NCI-H1694 (cell line): ENCODE measurements at regions not wholly inside any gene's neighbourhood (a gene's known extent, or its start where the extent isn't known, plus 50 kb on each side); places are given as distances from the start of the nearest gene placed in this dataset.
"Not testable (repeated sequence)": the region's sequence is repeated elsewhere in the genome, so short reads cannot be mapped to it uniquely, and the experiment has no call there.

Source experiments
- DNase-seq: peaks from one replicate; lab custom pipeline; 2025; lab: John Stamatoyannopoulos, UW

DNA sequence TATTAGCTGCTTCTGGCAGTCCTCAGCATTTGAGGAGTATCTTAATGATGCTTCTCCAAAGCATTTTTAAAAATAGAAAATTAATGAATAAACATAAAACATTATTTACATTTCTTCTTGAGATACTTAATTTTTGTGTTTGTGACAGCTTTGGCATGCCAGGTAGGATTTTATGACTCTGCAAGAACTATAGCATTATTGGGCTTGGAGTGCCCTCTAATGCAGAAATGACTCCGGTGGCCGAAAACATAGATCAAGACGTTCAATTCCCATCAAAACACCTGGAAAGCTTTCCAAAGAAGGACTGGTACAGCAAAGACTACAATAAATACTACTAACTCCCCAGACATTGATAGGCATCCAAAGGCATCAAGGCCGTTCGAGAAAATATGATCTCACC is 366.4 kb upstream of the CXADR start:
- no peak for DNase-seq

DNA sequence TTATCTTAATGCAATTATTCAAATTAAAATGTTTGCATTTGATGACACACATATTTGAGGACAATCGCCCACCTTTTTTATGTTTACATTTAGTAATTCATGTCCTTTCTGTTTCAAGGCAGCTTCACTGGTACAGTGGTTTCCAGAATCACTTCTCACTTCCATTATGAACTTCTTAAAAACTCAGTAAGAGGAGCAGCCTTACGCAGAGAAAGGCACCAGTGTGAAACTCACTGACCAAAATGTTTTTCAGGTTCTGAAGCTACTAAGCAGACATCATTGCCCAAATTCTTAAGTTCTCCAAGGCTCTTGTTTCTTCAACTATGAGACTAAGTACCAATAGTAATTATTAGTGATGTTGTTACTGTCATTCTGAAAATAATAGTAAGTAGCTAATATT is 353.1 kb upstream of the CXADR start:
- DNase-seq: no peak

DNA sequence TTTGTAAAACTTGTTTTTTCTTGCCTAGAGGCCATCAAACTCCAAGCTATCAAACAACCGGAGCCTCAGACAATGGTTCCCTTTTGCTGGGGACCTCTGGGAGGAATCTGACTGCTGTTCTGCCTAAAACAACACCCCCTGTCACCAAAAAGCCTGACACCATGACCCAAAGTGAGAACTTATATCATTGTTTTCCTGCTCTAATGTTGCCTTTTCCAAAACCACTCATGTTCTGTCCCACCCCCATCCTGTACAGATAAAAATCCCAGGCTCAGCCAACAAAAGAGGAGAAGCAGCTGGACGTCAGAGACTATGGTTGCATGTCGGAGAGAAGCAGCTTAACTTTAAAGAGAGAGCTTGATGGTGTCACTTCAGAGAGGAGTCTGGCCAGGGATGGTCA is 327.2 kb upstream of the CXADR start:
- no peak for DNase-seq

DNA sequence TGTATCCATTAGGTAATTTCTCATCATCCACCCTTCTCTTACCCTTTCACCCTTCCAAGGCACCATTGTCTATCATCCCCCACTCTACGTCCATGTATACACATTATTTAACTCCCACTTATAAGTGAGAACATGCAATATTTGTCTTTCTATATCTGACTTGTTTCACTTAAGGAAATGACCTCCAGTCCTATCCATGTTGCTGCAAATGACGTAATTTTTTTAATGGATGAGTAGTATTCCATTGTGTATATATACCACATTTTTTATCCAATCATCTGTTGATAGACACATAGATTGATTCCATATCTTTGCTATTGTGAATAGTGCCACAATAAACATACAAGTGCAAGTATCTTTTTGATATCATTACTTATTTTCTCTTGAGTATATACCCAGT is 322.9 kb upstream of the CXADR start:
- DNase-seq: no peak

DNA sequence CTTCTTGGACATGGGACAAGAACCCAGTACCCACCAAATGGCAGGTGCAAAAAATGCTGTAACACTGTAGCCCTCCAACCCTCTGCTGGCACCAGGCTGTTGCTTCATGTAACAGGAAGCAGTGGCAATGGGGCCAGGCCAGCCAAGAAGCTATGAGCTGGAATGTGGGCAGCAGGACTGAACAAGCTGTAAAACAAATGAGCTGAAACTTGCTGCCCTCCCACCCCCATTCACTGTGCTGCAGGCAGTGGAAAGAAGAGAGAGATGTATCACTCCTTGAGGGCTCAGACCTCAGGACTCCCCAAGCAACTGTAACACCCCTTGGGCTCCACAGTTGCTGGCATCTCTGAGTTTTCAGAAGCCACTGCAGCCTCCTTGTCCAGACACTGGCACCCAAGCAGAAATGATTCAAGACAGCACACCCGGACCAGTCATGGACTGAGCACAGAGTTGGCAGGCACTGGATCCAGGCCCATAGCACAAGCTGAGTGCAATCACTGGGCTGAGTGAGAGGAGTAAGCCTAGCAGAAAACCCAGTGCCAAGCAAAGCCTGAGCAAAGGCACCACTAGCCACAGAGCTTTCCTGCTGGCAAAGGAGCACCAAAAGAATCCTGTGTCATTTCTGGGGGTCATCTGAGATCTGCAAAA is 321.4 kb upstream of the CXADR start:
- DNase-seq: no peak

DNA sequence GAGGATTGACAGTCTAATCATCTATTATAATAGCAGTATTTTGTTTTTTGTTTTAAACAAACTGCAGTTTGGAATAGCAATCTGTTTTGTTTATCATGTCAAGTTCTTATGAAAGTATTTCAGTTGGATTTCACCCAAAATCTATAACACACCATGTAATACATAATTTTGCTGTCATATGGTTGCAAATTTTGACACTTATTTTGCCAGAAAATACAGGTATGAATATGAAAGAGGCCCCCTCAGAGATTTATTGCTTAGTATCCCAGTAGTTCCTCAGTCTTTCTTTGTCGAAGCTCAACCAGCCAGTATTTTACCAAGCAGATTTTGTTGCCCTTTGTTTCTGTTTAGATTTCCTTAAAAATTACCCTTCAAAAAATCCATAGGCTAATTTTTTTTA is 317.5 kb upstream of the CXADR start:
- no peak for DNase-seq

DNA sequence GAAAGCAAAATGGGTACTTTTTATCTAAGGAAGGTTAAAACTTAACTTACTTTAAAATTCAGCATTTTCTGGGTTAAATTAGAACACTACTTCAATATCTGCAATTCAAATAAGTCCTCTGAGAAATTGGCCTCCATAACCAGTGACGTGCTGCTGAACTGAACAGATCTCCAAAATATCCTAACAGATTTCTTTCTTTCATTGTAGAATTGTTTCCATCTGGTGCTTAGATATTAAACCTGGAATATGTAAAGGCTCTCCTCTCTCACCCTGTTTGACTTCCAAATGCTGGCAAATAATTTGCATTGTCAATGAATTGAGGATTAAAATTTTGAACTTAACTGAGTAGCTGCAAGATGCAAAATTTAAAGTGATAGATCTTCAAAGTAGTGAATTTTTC is 316.9 kb upstream of the CXADR start:
- DNase-seq: no peak

DNA sequence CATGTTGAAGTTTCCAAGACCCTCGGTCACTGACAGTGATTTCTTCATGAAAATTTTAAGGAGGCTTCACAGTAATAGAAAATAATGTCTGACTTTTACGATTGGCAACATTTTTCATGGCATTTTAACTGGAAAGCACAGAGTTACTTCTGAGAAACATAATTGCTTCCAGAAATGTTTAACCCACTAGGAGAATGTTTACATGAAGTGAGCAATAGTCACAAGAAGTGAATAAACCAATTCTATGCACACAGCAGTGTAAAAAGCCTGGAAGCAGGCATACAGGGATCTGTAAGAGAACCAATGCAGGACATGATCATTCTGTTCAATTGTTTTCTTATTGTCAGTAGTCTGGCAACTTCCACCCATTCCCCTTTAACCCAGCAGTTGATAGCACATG is 316.2 kb upstream of the CXADR start:
- DNase-seq: no peak

DNA sequence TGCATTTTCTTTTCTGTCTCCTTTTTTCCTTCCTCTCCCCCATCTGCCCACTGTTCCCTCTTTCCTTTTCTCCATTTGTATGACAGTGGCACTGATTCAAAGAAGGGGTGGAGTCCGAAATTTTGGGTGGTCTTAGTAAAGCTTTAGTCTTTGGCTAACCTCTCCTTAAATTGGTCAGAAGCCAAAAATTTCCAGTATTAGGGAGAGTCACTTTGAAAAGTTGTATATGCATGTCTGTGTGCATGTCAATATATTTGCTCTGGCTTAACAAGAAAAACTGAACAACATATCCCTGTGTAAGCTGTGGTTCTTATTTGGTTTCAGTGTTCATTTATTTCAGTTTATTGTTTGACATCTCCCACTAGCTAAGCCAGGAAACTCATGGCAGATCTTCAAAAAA is 314.8 kb upstream of the CXADR start:
- DNase-seq: no peak

DNA sequence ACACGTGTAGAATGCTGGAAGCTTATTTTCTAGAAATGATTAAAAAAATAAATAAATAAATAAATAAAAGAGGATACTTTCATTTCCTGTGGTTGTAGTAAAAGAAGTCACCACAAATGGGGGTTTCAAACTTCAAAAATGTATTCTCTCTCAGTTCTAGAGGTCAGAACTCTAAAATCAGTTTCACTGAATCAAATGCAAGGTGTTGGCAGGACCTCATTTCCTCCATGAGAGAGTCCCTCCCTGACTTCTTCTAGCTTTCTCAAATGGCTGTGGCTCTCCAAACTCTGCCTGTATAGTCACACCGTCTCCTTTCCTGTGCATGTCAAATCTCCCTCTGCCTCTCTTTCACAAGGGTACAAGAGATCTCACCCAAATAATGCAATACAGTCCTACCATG is 312.6 kb upstream of the CXADR start:
- DNase-seq: no peak

DNA sequence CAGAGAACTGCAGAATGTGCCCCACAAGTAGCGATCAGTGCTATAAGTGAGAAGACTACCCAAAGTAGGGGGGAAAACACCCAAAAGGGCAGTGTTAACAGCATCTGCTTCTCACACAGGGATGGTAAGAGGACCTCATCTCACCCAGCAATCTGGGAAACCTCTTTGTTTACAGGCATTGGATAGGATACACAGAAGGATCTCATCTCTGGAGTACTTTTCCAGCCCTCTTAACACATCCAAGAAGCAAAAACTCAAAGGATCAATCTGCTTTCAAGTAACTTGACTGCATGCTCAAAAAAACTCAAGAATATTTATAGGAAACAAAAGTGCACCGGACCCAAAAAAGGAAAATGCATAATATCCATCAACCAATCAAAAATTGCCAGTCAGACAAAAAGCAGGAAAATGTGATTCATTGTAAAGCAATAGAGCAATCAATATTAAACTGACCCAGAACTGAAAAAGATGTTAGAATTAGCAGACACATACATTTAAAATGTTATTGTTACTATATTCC is 311.0 kb upstream of the CXADR start:
- no peak for DNase-seq

DNA sequence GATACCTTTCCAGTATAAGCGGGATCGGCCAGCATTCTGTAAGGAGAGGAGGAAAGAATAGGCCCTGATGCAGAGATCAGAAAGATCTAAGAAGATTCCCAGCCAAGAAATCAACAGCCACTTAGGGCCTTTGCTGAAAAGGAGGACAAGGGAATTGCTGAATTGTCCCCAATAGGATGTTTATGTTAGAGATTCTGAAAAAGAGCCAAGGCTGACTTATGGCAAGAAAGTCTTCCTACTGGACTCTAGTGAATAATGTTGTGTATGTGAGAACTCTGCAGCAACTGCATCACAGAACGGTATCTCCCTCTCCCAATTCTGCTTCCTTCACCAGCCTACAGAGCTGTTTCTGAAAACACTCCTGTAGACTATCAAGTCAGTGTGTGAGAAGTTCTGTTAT is 298.0 kb upstream of the CXADR start:
- no peak for DNase-seq

DNA sequence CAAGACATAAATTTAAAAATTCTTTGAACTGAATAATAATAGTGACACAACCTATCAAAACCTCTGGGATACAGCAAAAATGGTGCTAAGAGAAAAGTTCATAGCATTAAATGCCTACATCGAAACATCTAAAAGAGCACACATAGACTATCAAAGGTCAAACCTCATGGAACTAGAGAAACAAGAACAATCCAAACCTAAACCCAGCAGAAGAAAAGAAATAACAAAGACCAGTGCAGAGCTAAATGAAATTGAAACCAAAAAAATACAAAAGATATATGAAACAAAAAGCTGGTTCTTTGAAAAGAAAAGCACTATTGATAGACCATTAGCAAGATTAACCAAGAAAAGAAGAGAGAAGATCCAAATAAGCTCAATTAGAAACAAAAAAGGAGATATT is 293.8 kb upstream of the CXADR start:
- not testable (repeated sequence) for DNase-seq

DNA sequence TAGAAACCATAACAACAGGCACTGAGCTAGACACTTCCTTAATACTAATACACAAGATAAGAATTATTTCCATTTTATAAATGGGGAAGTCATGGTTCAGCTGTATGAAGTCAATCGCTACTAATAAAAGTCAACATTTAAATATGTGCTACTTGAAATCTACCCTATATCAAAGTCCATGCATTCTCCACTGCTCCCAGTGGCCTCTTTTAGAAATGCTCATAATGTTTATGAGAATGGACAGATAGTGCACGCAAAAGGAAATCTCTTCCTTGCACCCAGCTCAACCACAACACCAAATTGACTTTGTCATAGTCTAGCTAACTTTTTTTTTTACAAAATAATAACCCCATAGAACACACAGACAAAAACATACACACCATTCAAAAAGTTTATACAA is 281.7 kb upstream of the CXADR start:
- no peak for DNase-seq

DNA sequence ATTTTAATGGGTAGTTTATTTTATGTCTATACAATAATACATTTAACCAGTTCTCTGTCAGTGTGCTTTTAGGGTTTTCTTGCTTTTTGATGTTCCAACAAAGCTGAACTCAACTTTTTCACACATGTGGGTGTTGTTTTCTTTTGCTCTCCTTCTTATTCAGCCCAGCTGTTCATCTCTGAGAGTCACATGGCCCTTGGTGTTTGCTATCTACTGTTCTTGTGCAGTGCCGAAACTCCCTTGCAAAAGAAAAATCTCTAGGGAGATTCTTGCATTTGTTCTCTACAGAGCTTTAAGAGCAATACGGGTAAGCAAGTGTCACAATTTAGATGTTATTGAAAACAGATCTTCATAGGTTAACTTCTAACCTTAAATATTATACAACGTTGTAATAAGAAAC is 281.1 kb upstream of the CXADR start:
- no peak for DNase-seq

DNA sequence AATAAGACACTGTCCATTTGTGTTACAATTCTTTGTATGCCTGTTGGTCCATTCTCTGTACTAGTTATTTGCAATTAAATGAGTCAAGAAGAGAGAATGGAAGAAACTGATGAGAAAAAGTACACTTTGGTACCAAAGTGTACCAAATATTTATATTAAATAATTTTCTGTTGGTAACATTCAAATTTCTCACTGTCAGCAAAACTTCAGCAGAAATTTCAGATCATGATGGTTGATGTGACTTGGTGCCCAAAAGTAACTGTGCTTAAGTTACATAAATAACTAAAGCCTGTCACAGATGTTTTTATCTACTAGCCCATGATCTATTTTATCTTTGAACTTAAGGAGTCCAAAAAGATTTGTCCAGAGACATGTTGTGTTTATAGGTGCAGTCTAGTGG is 274.4 kb upstream of the CXADR start:
- DNase-seq: no peak

DNA sequence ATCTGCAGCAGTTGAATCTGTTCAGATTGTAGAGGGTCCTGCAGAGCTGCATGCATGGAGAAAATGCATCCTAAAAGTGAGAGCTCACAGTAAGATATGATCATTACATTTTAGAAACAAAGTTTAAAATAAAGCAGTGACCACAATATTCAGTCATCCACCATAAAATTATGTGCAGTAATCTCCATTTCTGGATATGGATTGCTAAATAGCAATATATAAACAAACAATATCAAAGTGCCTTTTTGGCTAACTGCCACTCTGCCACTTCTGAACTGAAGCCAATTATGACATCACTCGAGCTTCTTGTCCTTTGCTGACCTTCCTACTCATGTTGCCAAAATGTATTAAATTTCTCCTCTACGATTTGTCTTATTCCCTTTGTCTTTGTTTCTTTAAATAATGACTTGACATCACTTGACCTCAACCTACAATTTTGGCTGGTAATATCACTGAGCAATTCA is 262.0 kb upstream of the CXADR start:
- no peak for DNase-seq

DNA sequence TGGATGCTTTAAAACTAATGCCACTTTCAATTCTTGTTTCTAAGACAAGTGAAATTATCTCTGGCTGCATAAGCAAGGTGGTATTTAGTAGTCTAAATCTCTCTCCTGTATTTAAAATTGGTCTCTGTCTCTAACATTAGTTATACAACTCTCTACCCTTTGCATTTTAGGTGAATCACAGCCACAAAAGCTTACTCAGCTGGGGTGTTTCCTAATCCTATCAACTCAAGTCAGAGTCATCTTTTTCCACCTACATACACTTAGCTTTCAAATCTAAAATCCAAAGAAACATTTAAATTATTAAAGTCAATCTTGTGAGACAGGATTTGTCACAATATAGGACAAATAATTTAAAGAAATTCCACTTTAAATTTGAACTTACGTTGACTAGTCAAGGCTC is 255.1 kb upstream of the CXADR start:
- DNase-seq: no peak

DNA sequence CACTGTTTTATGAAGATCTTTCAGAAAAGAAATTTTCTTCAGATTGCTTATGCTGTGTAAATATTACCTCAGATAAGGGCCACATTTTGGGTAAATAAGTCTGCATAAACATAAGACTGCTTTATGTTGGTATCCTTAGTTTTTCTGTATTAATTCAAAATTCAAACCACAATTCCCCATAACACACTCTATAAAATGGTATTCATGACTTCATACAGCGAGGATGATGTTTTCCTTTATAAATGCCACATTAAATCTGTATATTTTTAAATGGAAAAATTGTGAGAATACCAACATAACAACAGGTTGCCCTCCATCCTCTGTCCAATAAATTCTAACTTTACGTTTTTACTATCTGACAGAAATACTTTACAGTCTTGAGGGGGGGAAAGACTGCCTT is 248.7 kb upstream of the CXADR start:
- no peak for DNase-seq

DNA sequence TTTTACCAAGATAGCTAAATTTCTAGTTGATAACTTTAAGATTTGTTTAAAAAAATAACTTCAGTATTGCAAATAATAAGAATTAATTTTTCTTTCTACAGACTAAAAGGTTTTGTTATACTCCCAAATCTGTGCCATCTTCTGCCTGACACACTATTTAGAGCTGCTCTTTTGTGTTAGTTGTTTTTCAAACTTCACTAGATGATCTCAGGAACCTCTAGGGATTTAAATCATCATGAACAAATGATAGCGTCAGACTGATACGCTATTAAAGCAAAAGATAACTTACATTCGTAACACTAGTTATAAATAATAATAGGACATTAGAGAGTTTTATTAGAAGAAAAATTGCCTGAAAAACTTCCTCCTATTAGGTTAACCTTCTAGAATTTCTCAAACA is 243.1 kb upstream of the CXADR start:
- DNase-seq: no peak

DNA sequence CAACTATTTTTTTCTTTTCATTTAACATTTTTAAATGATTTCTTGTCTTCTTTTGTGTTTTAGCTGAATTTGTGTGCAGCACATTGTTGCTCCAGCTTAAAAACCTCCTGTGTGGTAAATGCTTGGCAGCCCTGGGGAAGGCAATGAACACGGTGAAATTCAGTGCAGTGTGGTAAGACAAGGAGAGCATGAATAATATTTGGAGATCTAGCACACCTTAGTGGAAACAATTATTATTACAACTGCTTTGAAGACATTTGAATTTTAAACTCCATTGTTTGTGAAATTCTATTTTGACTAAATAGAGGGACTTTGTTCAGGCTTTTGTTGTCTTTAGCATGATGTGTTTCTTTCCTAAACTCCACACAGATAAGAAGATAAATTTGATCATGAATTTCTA is 242.6 kb upstream of the CXADR start:
- DNase-seq: peak; percentile 18

DNA sequence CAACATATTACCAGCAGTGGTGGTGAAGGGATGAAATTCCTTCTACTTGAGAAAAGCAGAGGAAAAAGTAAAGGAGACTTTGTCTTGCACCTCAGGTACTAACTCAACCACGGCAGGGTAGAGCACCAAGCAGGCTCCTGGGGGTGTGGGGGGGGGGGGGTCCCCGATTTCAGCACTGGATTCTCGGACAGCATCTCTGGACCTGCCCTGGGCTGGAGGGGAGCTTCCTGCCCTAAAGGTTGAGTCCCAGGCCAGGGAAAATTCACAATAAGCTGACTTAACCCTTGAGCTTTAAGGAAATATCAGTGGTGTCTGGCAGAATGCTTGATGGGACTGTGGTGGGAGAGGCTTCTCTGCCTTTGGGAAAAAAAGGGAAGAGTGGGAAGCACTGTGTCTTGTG is 233.2 kb upstream of the CXADR start:
- no peak for DNase-seq

DNA sequence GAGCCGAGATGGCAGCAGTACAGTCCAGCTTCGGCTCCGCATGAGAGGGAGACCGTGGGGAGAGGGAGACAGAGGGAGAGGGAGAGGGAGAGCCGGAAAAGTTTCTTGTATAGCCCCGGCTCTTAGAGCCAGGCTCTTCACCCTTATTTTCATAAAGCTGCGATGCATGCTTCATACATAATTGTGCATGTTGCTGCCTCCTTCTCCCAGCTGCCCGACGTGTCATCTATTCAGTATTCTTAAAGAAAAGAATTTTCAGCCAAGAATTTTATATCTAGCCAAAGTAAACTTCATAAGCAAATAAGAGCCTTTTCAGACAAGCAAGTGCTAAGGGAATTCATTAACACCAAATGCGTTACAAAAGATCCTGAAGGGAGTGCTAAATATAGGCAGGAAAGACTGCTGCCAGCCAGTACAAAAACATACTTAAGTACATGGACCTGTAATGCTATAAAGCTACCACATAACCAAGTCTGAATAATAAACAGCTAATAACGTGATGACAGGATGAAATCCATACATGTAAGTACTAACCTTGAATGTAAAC is 219.8 kb upstream of the CXADR start:
- DNase-seq: not testable (repeated sequence)

DNA sequence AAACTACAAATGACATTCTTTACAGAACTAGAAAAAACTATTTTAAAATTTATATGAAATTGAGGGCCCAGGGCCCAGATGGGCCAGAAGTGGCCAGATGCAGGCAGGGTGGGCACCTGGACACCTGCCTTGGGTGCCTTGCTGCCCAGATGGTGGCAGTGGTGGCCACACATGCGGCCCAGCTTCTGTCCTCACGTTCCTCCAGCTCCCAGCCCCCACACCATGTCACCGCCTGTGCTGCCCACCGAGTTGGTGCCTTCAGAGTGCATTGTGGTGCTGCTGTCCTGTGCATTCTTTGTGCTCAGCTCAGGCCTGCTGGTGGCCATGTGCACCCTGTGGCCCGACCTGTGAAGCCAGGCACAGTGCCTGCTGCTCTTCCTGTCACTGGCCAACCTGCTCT is 216.8 kb upstream of the CXADR start:
- DNase-seq: no peak
